Mesendoderm (in vitro differentiated cells): ENCODE measurements at regions not wholly inside any gene's neighbourhood (a gene's known extent, or its start where the extent isn't known, plus 50 kb on each side); places are given as distances from the start of the nearest gene placed in this dataset.
"Not testable (repeated sequence)": the region's sequence is repeated elsewhere in the genome, so short reads cannot be mapped to it uniquely, and the experiment has no call there.

Source experiments
- DNase-seq: peaks from one replicate; pipeline ENCODE4 v3.0.0; 2013
- H2AK5ac ChIP-seq: 2 replicates; pipeline ENCODE4 v1.6.1; 2013; ENCODE audit warnings: low read length, inconsistent platforms
- H2BK120ac ChIP-seq: 2 replicates; pipeline ENCODE4 v1.6.1; 2013; ENCODE audit warnings: low read depth, mild to moderate bottlenecking, low read length, moderate library complexity, mixed read lengths
- H2BK15ac ChIP-seq: replicated peaks from 2 replicates; pipeline ENCODE4 v1.6.1; 2013; ENCODE audit warnings: low read depth, mild to moderate bottlenecking, moderate library complexity
- H2BK5ac ChIP-seq: 2 replicates; pipeline ENCODE4 v1.6.1; 2013; ENCODE audit warnings: low read length, inconsistent platforms
- H3K18ac ChIP-seq: 2 replicates; pipeline ENCODE4 v1.6.1; 2013; ENCODE audit warnings: mild to moderate bottlenecking, low read length, mixed read lengths
- H3K23ac ChIP-seq: one replicate; pipeline ENCODE4 v1.6.1; 2013; ENCODE audit warnings: low read length
- H3K27ac ChIP-seq: 2 replicates; pipeline ENCODE4 v1.5.1; 2013; ENCODE audit warnings: low read depth, mild to moderate bottlenecking, inconsistent platforms, low read length, moderate library complexity
- H3K27me3 ChIP-seq: 2 replicates; pipeline ENCODE4 v1.6.1; 2013; ENCODE audit warnings: low read length, control low read depth, mild to moderate bottlenecking, inconsistent platforms; ENCODE audit not compliant: insufficient read depth, poor library complexity
- H3K36me3 ChIP-seq: 2 replicates; pipeline ENCODE4 v1.6.1; 2013; ENCODE audit warnings: low read length, inconsistent platforms; ENCODE audit not compliant: control insufficient read depth, insufficient read depth
- H3K4ac ChIP-seq: one replicate; pipeline ENCODE4 v1.6.1; 2013; ENCODE audit warnings: low read depth, mild to moderate bottlenecking, low read length, moderate library complexity
- H3K4me1 ChIP-seq: 2 replicates; pipeline ENCODE4 v1.6.1; 2013; ENCODE audit warnings: low read depth, low read length, inconsistent platforms; ENCODE audit not compliant: control insufficient read depth
- H3K4me2 ChIP-seq: 2 replicates; pipeline ENCODE4 v1.6.1; 2013; ENCODE audit warnings: low read length
- H3K4me3 ChIP-seq: 2 replicates; pipeline ENCODE4 v1.5.1; 2013; ENCODE audit warnings: mild to moderate bottlenecking, low read length
- H3K56ac ChIP-seq: one replicate; pipeline ENCODE4 v1.6.1; 2013; ENCODE audit warnings: low read length
- H3K79me1 ChIP-seq: 2 replicates; pipeline ENCODE4 v1.6.1; 2013; ENCODE audit warnings: low read length, inconsistent platforms
- H3K79me2 ChIP-seq: 2 replicates; pipeline ENCODE4 v1.6.1; 2013; ENCODE audit warnings: mild to moderate bottlenecking, low read length; ENCODE audit not compliant: control insufficient read depth, insufficient read depth
- H3K9ac ChIP-seq: 2 replicates; pipeline ENCODE4 v1.6.1; 2013; ENCODE audit warnings: low read length, inconsistent platforms
- H4K5ac ChIP-seq: one replicate; pipeline ENCODE4 v1.6.1; 2013; ENCODE audit warnings: low read length
- H4K8ac ChIP-seq: one replicate; pipeline ENCODE4 v1.6.1; 2013; ENCODE audit warnings: low read depth, mild to moderate bottlenecking, control low read depth, low read length, moderate library complexity
- WGBS: extraction: QIAGEN DNeasy Blood & Tissue Kit; methylation state at CpG from one replicate; pipeline ENCODE4 v1.1.7; 2013; ENCODE audit warnings: low lambda C conversion rate, missing lambda C conversion rate; ENCODE audit not compliant: insufficient coverage; ENCODE audit errors: extremely low coverage; 5-methylcytosine and 5-hydroxymethylcytosine counted together

GRCh38 chrX:128438082-128438481 lies 385.9 kb upstream of the ACTRT1 start:
- H2BK15ac ChIP-seq, result no peak overlapping the region
- no CpG with 5 or more reads among the region's 4 CpGs for WGBS

GRCh38 chrX:128436397-128437103 lies 384.3 kb upstream of the ACTRT1 start:
- H3K36me3 ChIP-seq, result no peaks in the 10 kb centered on the region
- no peak overlapping the region for H2AK5ac ChIP-seq
- no peak overlapping the region for H3K9ac ChIP-seq
- H4K8ac ChIP-seq, result no peak overlapping the region
- H2BK15ac ChIP-seq, result no peak overlapping the region
- H3K56ac ChIP-seq, result no peak overlapping the region
- no peak overlapping the region for H2BK5ac ChIP-seq
- DNase-seq, result no peak
- H3K27ac ChIP-seq, result no peak overlapping the region
- H3K18ac ChIP-seq, result no peak overlapping the region
- H2BK120ac ChIP-seq, result no peak overlapping the region
- no CpG with 5 or more reads among the region's 4 CpGs for WGBS
- no peak overlapping the region for H3K4me2 ChIP-seq
- H3K23ac ChIP-seq, result no peak overlapping the region
- H3K4ac ChIP-seq, result no peak overlapping the region
- no peaks in the 10 kb centered on the region for H3K27me3 ChIP-seq
- no peaks in the 10 kb centered on the region for H3K79me1 ChIP-seq
- H3K4me1 ChIP-seq, result no peaks in the 10 kb centered on the region
- no peaks in the 10 kb centered on the region for H3K79me2 ChIP-seq
- H4K5ac ChIP-seq, result no peak overlapping the region
- no peak overlapping the region for H3K4me3 ChIP-seq

More at GRCh38 chrX:128438082-128438481, 385.9 kb upstream of the ACTRT1 start:
- Histone ChIP-seq H3K27ac (no peak overlapping the region), H2BK120ac (no peak overlapping the region), H3K4ac (no peak overlapping the region), H4K5ac (no peak overlapping the region), H3K23ac (no peak overlapping the region), H2AK5ac (no peak overlapping the region), H3K79me1 (no peaks in the 10 kb centered on the region), H3K4me2 (no peak overlapping the region), H3K18ac (no peak overlapping the region), H3K79me2 (no peaks in the 10 kb centered on the region), H3K56ac (no peak overlapping the region), H3K27me3 (no peaks in the 10 kb centered on the region), H3K9ac (no peak overlapping the region), H4K8ac (no peak overlapping the region), H3K4me1 (no peaks in the 10 kb centered on the region), H3K4me3 (no peak overlapping the region), H3K36me3 (no peaks in the 10 kb centered on the region), H2BK5ac (no peak overlapping the region)
- no peak for DNase-seq

- H3K4ac ChIP-seq, result no peak overlapping the region
- no peak overlapping the region for H3K23ac ChIP-seq
- no peak overlapping the region for H2BK15ac ChIP-seq
- no peak for DNase-seq
- no peaks in the 10 kb centered on the region for H3K79me2 ChIP-seq
- no peaks in the 10 kb centered on the region for H3K36me3 ChIP-seq
- no peak overlapping the region for H4K8ac ChIP-seq
- no peak overlapping the region for H4K5ac ChIP-seq
- no peak overlapping the region for H3K4me2 ChIP-seq
- H3K27ac ChIP-seq, result no peak overlapping the region
- H3K27me3 ChIP-seq, result no peaks in the 10 kb centered on the region
- H3K18ac ChIP-seq, result no peak overlapping the region
- no peak overlapping the region for H2BK120ac ChIP-seq
- no peaks in the 10 kb centered on the region for H3K79me1 ChIP-seq
- H3K4me3 ChIP-seq, result no peak overlapping the region
- H2BK5ac ChIP-seq, result no peak overlapping the region
- no peak overlapping the region for H3K9ac ChIP-seq
- no peak overlapping the region for H2AK5ac ChIP-seq
- H3K56ac ChIP-seq, result no peak overlapping the region
- H3K4me1 ChIP-seq, result no peaks in the 10 kb centered on the region
Measured at GRCh38 chrX:128425546-128425945, 373.3 kb upstream of the ACTRT1 start.

- WGBS, result no CpG with 5 or more reads among the region's 3 CpGs
- Histone ChIP-seq H2BK5ac (no peak overlapping the region), H3K4me1 (no peaks in the 10 kb centered on the region), H2BK15ac (no peak overlapping the region), H3K18ac (no peak overlapping the region), H3K9ac (no peak overlapping the region), H3K27me3 (no peaks in the 10 kb centered on the region), H3K4me2 (no peak overlapping the region), H3K56ac (no peak overlapping the region), H2BK120ac (no peak overlapping the region), H4K5ac (no peak overlapping the region), H3K79me2 (no peaks in the 10 kb centered on the region), H4K8ac (no peak overlapping the region), H3K79me1 (no peaks in the 10 kb centered on the region), H3K4me3 (no peak overlapping the region), H3K27ac (no peak overlapping the region), H2AK5ac (no peak overlapping the region), H3K23ac (no peak overlapping the region), H3K36me3 (no peaks in the 10 kb centered on the region), H3K4ac (no peak overlapping the region)
- no peak for DNase-seq
Measured at GRCh38 chrX:128408842-128409241, 356.6 kb upstream of the ACTRT1 start.

- Histone ChIP-seq H3K23ac (no peak overlapping the region), H2BK120ac (no peak overlapping the region)
- WGBS, result no CpG with 5 or more reads among the region's 3 CpGs
Measured at GRCh38 chrX:128396601-128397000, 344.4 kb upstream of the ACTRT1 start.

GRCh38 chrX:128383846-128384245 lies 331.6 kb upstream of the ACTRT1 start:
- H2BK5ac ChIP-seq, H2AK5ac ChIP-seq, H3K79me1 ChIP-seq, H3K18ac ChIP-seq, H3K56ac ChIP-seq, H4K8ac ChIP-seq, H3K4me3 ChIP-seq, H2BK120ac ChIP-seq, H3K4me2 ChIP-seq, H3K36me3 ChIP-seq, H3K27me3 ChIP-seq, H3K23ac ChIP-seq, H3K79me2 ChIP-seq, H3K27ac ChIP-seq, H3K4me1 ChIP-seq, H2BK15ac ChIP-seq, H3K4ac ChIP-seq, H3K9ac ChIP-seq, H4K5ac ChIP-seq, DNase-seq: not testable (repeated sequence)
- no CpG with 5 or more reads among the region's 3 CpGs for WGBS

More at GRCh38 chrX:128396601-128397000, 344.4 kb upstream of the ACTRT1 start:
- H3K79me2 ChIP-seq, result no peaks in the 10 kb centered on the region
- no peak overlapping the region for H3K56ac ChIP-seq
- no peak overlapping the region for H3K18ac ChIP-seq
- H3K4ac ChIP-seq, result no peak overlapping the region
- H3K27ac ChIP-seq, result no peak overlapping the region
- H2BK15ac ChIP-seq, result no peak overlapping the region
- no peaks in the 10 kb centered on the region for H3K36me3 ChIP-seq
- H2BK5ac ChIP-seq, result no peak overlapping the region
- H4K8ac ChIP-seq, result no peak overlapping the region
- H3K9ac ChIP-seq, result no peak overlapping the region
- H3K4me1 ChIP-seq, result no peaks in the 10 kb centered on the region
- no peak overlapping the region for H4K5ac ChIP-seq
- no peak overlapping the region for H3K4me2 ChIP-seq
- no peaks in the 10 kb centered on the region for H3K79me1 ChIP-seq
- H2AK5ac ChIP-seq, result no peak overlapping the region
- H3K27me3 ChIP-seq, result no peaks in the 10 kb centered on the region
- no peak for DNase-seq
- H3K4me3 ChIP-seq, result no peak overlapping the region
